LNCAP (cell line): ENCODE measurements at regions not wholly inside any gene's neighbourhood (a gene's known extent, or its start where the extent isn't known, plus 50 kb on each side); places are given as distances from the start of the nearest gene placed in this dataset.

ENCODE experiments used
- TF ChIP-seq, protein P1 (sequence below): fragments of 450-650 bp; IDR thresholded peaks from 2 replicates; pipeline ENCODE4 v1.5.1; 2017; ENCODE audit warnings: mild to moderate bottlenecking

DNA sequence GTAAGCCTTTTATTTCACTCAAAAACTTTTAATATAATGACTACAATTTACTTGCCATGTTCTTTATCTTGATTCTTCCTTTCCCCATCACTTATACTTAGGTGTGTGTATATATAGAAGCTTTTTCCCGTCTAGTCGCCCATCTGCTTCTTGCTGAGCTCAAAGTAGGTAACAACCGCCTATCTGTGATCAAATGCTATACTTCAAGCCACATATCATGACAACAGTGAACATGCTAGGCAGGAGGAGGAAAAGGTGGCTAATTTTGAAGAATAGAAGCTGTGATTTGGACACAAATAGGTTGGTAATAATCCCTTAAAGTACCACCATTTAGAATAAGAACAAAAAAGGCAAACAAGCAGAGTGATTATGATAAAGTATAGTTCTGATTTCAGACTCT is 367.3 kb upstream of the CHRM2 start:
- TF ChIP-seq, protein P1, sequence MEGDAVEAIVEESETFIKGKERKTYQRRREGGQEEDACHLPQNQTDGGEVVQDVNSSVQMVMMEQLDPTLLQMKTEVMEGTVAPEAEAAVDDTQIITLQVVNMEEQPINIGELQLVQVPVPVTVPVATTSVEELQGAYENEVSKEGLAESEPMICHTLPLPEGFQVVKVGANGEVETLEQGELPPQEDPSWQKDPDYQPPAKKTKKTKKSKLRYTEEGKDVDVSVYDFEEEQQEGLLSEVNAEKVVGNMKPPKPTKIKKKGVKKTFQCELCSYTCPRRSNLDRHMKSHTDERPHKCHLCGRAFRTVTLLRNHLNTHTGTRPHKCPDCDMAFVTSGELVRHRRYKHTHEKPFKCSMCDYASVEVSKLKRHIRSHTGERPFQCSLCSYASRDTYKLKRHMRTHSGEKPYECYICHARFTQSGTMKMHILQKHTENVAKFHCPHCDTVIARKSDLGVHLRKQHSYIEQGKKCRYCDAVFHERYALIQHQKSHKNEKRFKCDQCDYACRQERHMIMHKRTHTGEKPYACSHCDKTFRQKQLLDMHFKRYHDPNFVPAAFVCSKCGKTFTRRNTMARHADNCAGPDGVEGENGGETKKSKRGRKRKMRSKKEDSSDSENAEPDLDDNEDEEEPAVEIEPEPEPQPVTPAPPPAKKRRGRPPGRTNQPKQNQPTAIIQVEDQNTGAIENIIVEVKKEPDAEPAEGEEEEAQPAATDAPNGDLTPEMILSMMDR, result no peak

DNA sequence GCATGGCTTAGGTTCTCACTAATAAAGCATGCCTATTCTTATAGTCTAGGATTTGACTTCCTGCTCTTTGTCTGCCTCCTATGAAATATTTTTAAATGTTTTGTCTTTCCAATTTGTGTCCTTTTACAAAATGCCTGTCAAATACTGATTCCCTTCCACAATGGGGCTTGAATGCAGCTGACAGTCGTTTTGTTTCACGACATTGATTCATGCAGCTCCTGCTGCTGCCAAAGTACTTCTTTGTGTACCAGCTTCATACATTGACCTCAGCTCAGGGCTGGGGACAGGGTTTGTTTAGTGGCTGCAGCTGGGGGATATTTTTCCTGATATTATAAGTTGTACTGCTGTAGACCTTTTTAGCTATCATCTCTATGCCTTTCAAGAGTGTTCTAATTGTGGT is 371.9 kb upstream of the CHRM2 start:
- TF ChIP-seq, protein P1, result no peak

DNA sequence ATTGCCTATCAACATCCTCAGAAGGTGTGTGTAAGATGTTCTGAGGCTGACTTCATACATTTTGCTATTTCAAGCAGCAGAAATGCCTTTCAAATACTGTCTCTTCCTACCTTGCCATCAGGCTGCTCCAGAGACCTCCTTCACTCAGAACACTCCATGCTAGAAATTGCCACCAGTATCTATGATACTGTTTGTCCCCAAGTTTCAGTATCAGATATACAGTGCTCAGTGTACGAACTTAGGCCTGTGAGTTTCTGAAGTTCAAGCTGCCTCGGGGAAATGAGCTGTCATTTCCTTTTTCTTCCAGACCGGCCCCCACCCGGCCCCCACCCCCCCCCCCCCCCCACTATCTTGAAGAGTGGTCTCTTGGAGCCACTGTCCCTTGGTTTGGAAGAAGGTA is 373.4 kb upstream of the CHRM2 start:
- TF ChIP-seq, protein P1, result no peak

DNA sequence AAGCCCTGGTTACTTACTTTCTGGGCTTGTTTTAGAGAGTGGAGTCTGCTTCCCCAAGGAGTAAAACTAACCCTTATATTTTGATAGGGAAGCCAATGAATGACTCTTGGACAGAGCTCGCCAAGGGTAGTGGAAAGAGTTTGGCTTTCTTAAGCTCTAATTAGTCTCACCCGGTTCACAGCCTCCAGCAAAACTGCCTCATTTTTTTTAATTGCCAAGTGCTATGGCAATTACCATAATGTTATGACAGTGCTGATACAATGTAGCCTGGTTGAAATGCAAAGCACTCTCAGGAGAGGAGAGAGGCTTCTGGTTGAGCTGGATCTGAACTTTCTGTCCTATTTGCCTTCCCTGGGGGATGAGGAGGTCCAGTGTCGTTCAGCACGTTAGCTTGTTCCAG is 376.1 kb upstream of the CHRM2 start:
- TF ChIP-seq, protein P1, result no peak

DNA sequence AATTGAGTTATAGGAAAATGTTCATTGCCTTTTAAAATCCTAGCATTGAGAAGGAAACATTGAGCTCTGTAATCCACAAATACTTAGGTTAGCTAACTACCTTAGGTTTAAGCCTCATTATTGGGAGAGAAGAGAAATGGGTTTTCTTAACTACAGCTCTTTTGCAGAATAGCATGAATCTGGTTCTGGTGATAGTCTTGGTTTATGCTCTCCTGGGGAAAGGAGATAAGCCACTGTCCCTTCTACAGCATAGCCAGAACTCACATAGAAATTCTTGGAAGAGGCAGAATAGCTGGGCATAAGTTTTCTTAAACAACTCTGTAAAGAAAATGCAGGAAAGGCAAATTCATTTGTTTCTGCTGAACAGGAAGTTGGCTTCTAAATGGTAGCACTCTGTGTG is 378.6 kb upstream of the CHRM2 start:
- TF ChIP-seq, protein P1, result no peak

DNA sequence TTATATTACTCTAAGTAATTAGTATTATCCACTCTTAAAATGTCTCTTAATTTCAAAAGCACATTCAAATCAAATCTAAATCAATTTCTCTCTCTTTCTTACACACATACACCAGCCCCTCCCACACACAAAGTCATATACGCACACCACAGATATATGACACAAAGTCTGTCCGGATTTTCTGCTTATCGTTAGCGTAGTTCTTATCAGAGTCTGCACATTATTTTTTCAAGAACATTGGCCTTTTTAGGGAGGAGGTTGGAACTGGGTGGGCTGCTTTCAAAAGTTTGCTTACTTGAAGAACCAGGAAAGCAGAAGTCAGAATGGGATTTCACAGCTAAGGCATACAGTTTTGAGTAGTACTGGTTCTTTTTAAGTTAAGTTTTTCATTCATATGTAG is 387.6 kb upstream of the CHRM2 start:
- TF ChIP-seq, protein P1, result no peak

DNA sequence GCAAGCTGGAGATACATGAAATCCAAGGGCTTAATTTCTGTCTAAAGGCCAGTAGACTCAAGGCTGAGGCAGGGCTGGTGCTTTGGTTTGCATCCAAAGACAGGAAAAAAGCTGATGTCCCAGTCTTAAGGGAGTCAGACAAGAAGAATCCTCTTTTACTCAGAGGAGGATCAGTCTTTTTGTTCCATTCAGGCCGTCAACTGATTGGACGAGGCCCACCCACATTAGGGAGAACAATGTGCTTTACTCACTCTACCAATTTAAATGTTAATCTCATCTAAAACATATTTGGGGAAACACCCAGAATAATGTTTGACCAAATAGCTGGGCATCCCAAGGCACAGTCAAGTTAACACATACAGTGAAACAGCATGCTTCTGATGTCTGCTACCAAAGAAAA is 388.5 kb upstream of the CHRM2 start:
- TF ChIP-seq, protein P1, result no peak

DNA sequence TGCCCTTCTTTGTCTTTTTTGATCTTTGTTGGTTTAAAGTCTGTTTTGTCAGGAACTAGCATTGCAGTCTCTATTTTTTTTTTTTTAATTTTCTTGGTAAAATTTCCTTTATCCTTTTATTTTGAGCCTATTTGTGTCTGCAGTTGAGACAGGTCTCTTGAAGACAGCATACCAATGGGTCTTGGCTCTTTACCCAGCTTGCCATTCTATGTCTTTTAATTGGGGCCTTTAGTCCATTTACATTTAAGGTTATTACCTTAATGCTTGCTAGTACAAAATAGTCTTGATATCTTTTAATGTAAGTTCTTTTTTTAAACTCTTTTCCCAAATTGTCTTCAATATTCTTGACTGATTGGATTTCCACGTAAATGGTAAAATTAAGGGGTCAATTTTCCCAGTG is 398.3 kb upstream of the CHRM2 start:
- TF ChIP-seq, protein P1, result no peak
